ENCODE measurements at regions not wholly inside any gene's neighbourhood (a gene's known extent, or its start where the extent isn't known, plus 50 kb on each side); places are given as distances from the start of the nearest gene placed in this dataset.

GRCh38 chr2:234731236-234731635 lies 220.6 kb upstream of the SH3BP4 start:
- TF ChIP-seq, protein P1, sequence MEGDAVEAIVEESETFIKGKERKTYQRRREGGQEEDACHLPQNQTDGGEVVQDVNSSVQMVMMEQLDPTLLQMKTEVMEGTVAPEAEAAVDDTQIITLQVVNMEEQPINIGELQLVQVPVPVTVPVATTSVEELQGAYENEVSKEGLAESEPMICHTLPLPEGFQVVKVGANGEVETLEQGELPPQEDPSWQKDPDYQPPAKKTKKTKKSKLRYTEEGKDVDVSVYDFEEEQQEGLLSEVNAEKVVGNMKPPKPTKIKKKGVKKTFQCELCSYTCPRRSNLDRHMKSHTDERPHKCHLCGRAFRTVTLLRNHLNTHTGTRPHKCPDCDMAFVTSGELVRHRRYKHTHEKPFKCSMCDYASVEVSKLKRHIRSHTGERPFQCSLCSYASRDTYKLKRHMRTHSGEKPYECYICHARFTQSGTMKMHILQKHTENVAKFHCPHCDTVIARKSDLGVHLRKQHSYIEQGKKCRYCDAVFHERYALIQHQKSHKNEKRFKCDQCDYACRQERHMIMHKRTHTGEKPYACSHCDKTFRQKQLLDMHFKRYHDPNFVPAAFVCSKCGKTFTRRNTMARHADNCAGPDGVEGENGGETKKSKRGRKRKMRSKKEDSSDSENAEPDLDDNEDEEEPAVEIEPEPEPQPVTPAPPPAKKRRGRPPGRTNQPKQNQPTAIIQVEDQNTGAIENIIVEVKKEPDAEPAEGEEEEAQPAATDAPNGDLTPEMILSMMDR (conservative IDR thresholded peaks at IDR 0.05; ENCODE audit: low read depth, low read length): no peak
- no peak for TF ChIP-seq EZH2phosphoT487 (IDR thresholded peaks at IDR 0.05; ENCODE audit: borderline replicate concordance, low read length)
